ENCODE measurements at regions not wholly inside any gene's neighbourhood (a gene's known extent, or its start where the extent isn't known, plus 50 kb on each side); places are given as distances from the start of the nearest gene placed in this dataset.

- DNase-seq (ENCODE audit: extremely low read depth, low read depth) = no peak
These were observed 505.3 kb downstream of the TLE4 start for GRCh38 chr9:80077059-80077458.

GRCh38 chr9:80076162-80076561, 504.4 kb downstream of the TLE4 start:
- no peak for DNase-seq (ENCODE audit: extremely low read depth, low read depth)

GRCh38 chr9:80074439-80074838, 502.7 kb downstream of the TLE4 start:
- no peak for DNase-seq (ENCODE audit: extremely low read depth, low read depth)

- no peak for DNase-seq (ENCODE audit: extremely low read depth, low read depth)
These were observed 500.7 kb downstream of the TLE4 start for GRCh38 chr9:80072451-80072850.

- DNase-seq (ENCODE audit: extremely low read depth, low read depth) = no peak
These were observed 498.4 kb downstream of the TLE4 start for GRCh38 chr9:80070071-80070742.

- no peak for DNase-seq (ENCODE audit: extremely low read depth, low read depth)
These were observed 495.2 kb downstream of the TLE4 start for GRCh38 chr9:80066931-80067330.

DNA sequence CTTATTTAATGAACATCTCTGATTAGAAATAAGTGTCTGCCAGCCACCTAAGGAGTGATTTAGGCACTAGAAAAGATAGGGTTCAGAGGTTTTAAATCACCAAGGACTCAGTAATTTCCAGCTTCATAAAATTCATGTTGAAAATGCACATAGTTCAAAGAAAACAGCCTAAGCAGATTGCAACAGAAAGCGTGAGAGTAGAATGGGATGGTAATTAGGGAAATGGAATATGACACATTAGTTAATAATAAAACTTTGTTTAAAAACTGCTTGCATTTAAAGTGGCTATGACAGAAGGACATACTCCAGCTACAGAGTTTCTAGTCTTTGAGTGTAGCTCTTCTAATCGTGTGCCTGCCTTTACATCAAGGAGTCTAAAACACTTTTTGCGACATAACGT, 490.8 kb downstream of the TLE4 start:
- DNase-seq (ENCODE audit: extremely low read depth, low read depth) = no peak

DNA sequence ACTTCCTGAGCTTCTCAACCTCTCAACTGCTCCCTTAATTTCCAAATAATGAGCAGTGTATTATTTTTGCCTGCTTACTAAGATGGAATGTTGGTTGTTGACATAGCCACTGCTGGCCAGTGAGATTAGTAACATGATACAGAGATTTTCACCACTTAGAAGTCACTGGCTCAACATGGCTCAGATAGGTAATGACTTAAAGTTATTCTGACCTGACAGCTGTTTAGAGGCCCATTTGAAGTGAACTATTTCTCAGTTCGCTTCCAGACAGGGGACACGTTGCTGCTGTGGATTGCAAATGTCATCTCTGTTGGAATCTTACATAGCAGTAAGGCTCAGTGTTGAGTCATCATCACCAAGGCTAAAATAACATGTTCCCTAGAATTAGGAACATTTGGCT, 490.2 kb downstream of the TLE4 start:
- DNase-seq (ENCODE audit: extremely low read depth, low read depth) = peak; percentile 33

DNA sequence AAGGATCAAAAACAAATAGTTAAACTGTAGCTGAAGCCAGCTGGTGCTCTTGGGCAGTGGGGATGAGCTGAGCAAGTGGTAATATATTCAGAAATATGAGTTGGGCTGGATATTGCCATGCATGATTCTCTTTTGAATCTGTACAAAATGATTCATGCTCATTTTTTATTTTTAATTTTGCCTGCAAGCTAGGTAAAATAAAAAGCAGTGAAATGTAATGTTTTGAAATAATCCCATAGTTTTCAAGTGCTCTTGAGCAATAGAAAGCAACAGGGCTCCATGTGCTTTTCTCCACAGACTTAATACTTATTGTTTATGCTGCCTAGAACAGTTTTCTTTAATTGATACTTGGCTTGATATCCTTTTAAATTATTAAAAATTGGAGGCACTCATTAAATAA, 489.3 kb downstream of the TLE4 start:
- no peak for DNase-seq (ENCODE audit: extremely low read depth, low read depth)

- no peak for DNase-seq (ENCODE audit: extremely low read depth, low read depth)
These were observed 488.2 kb downstream of the TLE4 start for GRCh38 chr9:80059979-80060378.

- DNase-seq (ENCODE audit: extremely low read depth, low read depth) = no peak
These were observed 487.4 kb downstream of the TLE4 start for GRCh38 chr9:80059191-80059590.

- DNase-seq (ENCODE audit: extremely low read depth, low read depth) = no peak
These were observed 481.1 kb downstream of the TLE4 start for GRCh38 chr9:80052830-80053229.

DNA sequence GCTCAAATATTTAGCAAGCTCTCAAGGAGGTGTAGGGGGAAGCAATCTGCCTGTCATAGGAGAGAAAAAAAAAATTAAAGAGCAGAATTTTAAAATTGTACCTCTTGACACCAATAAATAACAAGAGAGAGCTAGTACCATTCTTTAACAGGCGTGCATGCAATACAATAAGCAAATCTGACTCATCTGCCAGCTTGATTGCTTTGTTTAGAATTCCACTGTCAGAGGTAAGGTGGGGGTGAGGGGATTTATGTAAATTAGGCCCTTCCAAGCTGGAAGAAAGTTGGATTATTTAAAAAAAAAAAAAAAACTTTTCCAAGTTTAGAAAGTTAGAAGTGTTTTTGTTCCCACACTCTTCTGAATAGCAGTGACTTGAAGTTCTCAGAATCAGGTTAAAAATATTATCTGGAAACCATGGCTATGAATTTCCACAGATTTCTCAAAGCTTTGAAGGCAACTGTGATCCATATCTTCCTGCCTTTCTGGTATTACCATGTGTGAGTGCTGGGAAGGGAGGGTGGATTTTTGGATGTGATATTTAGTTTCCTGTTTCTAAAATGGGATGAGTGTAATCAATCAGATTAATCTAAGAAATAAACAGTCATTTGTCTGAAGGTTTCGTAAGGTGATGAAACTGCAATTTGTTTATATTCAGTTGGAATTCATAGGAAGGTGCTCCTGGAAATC, 477.5 kb downstream of the TLE4 start:
- DNase-seq (ENCODE audit: extremely low read depth, low read depth) = no peak

DNA sequence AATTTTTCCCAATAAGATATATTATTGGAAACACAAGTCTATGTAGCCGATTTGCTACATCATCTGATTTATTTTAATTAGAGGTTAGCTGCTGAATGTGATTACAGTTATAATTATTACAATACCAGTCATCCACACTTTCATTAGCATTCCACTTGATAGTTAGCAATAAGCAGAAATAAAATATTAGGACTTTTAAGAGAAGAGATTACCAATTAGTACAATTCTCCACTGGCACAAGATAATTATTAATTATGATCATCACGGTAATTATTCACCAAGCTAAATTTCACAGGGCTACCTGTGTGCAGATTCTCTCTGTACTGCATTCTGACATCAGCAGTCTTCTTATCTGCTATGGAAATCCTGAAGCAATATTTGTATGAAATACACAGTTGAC, 474.7 kb downstream of the TLE4 start:
- no peak for DNase-seq (ENCODE audit: extremely low read depth, low read depth)

DNA sequence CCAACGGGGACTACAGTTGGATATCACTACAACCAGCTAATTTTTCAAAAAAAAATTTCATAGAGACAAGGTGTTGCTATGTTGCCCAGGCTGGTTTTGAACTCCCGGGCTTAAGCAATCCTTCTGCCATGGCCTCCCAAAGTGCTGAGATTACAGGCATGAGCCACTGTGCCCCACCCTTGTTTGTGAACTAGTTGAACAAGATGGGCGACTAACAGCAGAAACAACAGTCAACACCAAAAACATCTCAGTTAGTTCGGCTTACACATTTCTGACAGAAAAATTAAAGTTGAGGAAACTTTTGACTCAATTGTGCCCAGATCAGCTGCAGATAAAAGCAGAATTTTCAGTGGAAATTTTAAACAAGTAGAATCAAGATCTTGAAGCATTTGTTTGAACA, 470.1 kb downstream of the TLE4 start:
- no peak for DNase-seq (ENCODE audit: extremely low read depth, low read depth)

GRCh38 chr9:80040457-80040856, 468.7 kb downstream of the TLE4 start:
- DNase-seq (ENCODE audit: extremely low read depth, low read depth) = no peak

DNA sequence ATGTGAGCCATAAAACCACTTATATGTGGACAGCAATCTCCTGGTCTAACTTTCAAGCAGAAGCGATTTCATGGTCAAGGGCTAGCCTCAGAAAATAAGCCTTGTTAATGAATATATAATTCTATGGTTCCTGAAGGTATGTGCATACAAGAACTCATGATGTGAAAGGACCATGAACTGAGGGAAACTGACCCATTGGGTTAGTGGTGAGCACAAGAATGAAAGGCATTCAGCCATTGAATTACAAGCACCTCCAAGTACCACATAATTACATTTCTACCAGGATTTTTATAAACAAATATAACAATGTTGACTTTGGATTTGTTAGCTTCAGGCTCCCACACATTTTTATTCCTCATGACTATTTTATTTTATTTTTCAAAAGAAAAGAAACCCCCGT, 459.0 kb downstream of the TLE4 start:
- DNase-seq (ENCODE audit: extremely low read depth, low read depth) = no peak

GRCh38 chr9:80028501-80028900, 456.7 kb downstream of the TLE4 start:
- no peak for DNase-seq (ENCODE audit: extremely low read depth, low read depth)

- DNase-seq (ENCODE audit: extremely low read depth, low read depth) = no peak
These were observed 454.2 kb downstream of the TLE4 start for GRCh38 chr9:80025796-80026520.

DNA sequence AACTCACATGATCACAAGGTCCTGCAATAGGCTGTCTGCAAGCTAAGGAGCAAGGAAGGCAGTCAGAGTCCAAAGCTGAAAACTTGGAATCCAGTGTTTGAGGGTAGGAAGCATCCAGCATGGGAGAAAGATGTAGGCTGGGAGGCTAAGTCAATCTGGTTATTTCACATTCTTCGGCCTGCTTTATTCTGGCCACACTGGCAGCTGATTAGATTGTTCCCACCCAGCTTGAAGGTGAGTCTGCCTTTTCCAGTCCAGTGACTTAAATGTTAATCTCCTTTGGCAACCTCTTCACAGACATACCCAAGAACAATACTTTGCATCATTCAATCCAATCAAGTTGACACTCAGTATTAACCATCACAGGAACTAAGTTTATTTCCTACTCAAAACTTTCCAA, 453.4 kb downstream of the TLE4 start:
- DNase-seq (ENCODE audit: extremely low read depth, low read depth) = no peak

GRCh38 chr9:80020530-80020929, 448.8 kb downstream of the TLE4 start:
- DNase-seq (ENCODE audit: extremely low read depth, low read depth) = no peak

- DNase-seq (ENCODE audit: extremely low read depth, low read depth) = no peak
These were observed 448.3 kb downstream of the TLE4 start for GRCh38 chr9:80020056-80020455.
